ENCODE measurements at regions not wholly inside any gene's neighbourhood (a gene's known extent, or its start where the extent isn't known, plus 50 kb on each side); places are given as distances from the start of the nearest gene placed in this dataset.

DNA sequence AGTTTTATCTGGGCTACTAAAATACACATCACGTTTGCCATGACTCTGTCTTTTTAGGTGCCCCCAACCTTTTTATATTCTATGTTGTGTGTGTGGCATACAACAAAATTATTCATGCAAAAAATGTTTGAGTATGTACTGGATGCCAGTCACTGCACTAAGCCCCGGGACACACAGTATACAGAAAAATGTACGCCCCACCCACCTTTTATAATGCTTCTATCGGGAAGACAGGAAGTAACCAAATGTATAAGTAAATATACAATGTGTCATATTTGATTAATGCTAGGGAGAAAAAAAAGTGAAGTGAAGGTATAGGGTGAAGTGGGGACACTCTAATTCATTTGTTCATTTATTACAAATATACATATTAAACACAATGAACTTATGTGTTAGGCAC lies 503.4 kb upstream of the MDFIC2 start:
- TF ChIP-seq YY1 (IDR thresholded peaks at IDR 0.05; ENCODE audit: low read depth), result no peak

DNA sequence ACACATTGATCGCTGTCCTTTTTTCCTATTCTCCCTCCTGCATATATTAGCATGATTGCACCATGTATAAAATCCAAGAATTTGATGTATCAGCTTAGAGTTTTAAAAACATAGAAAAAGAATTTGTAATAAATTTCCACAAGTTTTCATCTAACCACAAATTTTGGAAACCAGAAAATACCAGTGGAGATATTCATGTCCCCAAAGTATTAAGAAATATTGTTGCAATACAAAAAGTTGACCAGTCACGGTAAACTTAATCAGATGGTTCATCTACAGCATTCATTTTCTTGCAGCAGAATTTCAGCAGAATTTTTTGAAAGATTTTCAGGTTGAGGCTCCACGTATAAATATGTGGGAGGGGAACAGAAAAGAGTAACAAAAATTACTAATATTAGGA lies 500.9 kb upstream of the MDFIC2 start:
- TF ChIP-seq ZBTB7A (IDR thresholded peaks at IDR 0.05; ENCODE audit: low read depth), result no peak
- TF ChIP-seq NFIC (IDR thresholded peaks at IDR 0.05), result no peak
- no peak for TF ChIP-seq RAD21 (IDR thresholded peaks at IDR 0.05; ENCODE audit: low read depth)
- TF ChIP-seq, protein P1, sequence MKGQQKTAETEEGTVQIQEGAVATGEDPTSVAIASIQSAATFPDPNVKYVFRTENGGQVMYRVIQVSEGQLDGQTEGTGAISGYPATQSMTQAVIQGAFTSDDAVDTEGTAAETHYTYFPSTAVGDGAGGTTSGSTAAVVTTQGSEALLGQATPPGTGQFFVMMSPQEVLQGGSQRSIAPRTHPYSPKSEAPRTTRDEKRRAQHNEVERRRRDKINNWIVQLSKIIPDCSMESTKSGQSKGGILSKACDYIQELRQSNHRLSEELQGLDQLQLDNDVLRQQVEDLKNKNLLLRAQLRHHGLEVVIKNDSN (IDR thresholded peaks at IDR 0.05), result no peak
- TF ChIP-seq TCF12 (IDR thresholded peaks at IDR 0.05; ENCODE audit: low read depth), result no peak
- no peak for TF ChIP-seq FOXM1 (IDR thresholded peaks at IDR 0.05; ENCODE audit: borderline replicate concordance, low read depth)
- TF ChIP-seq EP300 (IDR thresholded peaks at IDR 0.05; ENCODE audit: borderline replicate concordance), result no peak
- no peak for TF ChIP-seq CREB1 (IDR thresholded peaks at IDR 0.05; ENCODE audit: low read depth)
- TF ChIP-seq, protein P2, sequence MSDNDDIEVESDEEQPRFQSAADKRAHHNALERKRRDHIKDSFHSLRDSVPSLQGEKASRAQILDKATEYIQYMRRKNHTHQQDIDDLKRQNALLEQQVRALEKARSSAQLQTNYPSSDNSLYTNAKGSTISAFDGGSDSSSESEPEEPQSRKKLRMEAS (IDR thresholded peaks at IDR 0.05), result no peak
- no peak for TF ChIP-seq TAF1 (IDR thresholded peaks at IDR 0.05; ENCODE audit: low read depth)
- TF ChIP-seq EGR1 (IDR thresholded peaks at IDR 0.05), result no peak
- TF ChIP-seq YY1 (IDR thresholded peaks at IDR 0.05; ENCODE audit: low read depth), result no peak
- TF ChIP-seq, protein P3, sequence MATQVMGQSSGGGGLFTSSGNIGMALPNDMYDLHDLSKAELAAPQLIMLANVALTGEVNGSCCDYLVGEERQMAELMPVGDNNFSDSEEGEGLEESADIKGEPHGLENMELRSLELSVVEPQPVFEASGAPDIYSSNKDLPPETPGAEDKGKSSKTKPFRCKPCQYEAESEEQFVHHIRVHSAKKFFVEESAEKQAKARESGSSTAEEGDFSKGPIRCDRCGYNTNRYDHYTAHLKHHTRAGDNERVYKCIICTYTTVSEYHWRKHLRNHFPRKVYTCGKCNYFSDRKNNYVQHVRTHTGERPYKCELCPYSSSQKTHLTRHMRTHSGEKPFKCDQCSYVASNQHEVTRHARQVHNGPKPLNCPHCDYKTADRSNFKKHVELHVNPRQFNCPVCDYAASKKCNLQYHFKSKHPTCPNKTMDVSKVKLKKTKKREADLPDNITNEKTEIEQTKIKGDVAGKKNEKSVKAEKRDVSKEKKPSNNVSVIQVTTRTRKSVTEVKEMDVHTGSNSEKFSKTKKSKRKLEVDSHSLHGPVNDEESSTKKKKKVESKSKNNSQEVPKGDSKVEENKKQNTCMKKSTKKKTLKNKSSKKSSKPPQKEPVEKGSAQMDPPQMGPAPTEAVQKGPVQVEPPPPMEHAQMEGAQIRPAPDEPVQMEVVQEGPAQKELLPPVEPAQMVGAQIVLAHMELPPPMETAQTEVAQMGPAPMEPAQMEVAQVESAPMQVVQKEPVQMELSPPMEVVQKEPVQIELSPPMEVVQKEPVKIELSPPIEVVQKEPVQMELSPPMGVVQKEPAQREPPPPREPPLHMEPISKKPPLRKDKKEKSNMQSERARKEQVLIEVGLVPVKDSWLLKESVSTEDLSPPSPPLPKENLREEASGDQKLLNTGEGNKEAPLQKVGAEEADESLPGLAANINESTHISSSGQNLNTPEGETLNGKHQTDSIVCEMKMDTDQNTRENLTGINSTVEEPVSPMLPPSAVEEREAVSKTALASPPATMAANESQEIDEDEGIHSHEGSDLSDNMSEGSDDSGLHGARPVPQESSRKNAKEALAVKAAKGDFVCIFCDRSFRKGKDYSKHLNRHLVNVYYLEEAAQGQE (IDR thresholded peaks at IDR 0.05; ENCODE audit: low read depth), result no peak
- TF ChIP-seq TEAD4 (IDR thresholded peaks at IDR 0.05), result no peak
- no peak for TF ChIP-seq CEBPB (IDR thresholded peaks at IDR 0.05)

DNA sequence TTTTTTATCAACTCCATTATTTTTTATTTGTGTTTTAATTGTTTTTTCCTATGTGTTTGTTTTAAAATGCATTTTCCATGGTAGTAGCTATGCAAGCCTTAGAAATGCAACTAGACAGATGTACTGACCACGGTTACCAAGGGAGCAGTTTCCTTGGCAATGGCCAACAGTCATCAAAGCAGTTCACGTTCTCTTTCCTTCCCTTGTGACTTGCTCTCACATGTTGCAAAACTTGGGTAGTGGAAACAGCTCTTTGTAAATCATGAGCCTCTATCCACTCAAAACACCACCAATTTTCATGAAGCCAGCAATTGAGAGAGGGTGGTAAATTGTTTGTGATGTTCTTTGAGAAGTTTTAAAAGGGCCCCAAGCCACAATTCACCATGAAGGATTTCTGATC lies 499.4 kb upstream of the MDFIC2 start:
- TF ChIP-seq, protein P2 (IDR thresholded peaks at IDR 0.05), result no peak
- TF ChIP-seq FOXM1 (IDR thresholded peaks at IDR 0.05; ENCODE audit: borderline replicate concordance, low read depth) (no peak), EGR1 (IDR thresholded peaks at IDR 0.05) (no peak), CREB1 (IDR thresholded peaks at IDR 0.05; ENCODE audit: low read depth) (no peak), RAD21 (IDR thresholded peaks at IDR 0.05; ENCODE audit: low read depth) (no peak), CEBPB (IDR thresholded peaks at IDR 0.05) (no peak), NFIC (IDR thresholded peaks at IDR 0.05) (no peak)
- TF ChIP-seq, protein P3 (IDR thresholded peaks at IDR 0.05; ENCODE audit: low read depth), result no peak

DNA sequence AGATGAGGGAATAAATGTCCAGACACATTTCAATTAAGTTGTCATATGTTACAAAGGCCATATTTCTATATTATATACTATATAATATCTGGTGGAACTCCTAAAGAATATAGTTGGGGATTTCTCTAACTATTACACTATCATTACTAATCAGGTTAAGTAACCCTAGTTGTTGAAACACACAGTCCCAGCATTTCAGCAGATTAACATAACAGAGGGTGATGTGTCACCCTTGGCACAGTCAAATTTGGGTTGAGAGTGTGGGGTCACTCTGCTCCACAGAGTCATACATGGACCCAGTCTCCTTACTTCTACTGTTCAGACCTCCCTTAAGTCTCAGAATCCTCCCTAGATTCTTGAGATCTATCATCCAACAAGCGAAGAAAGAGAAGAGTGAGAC lies 496.4 kb upstream of the MDFIC2 start:
- no peak for TF ChIP-seq EP300 (IDR thresholded peaks at IDR 0.05; ENCODE audit: borderline replicate concordance)
- no peak for TF ChIP-seq CREB1 (IDR thresholded peaks at IDR 0.05; ENCODE audit: low read depth)
- no peak for TF ChIP-seq CEBPB (IDR thresholded peaks at IDR 0.05)
- no peak for TF ChIP-seq TAF1 (IDR thresholded peaks at IDR 0.05; ENCODE audit: low read depth)
- TF ChIP-seq, protein P2 (IDR thresholded peaks at IDR 0.05), result no peak
- no peak for TF ChIP-seq EGR1 (IDR thresholded peaks at IDR 0.05)
- TF ChIP-seq NFIC (IDR thresholded peaks at IDR 0.05), result no peak
- TF ChIP-seq ZBTB7A (IDR thresholded peaks at IDR 0.05; ENCODE audit: low read depth), result no peak
- no peak for TF ChIP-seq YY1 (IDR thresholded peaks at IDR 0.05; ENCODE audit: low read depth)
- TF ChIP-seq, protein P3 (IDR thresholded peaks at IDR 0.05; ENCODE audit: low read depth), result no peak
- TF ChIP-seq RAD21 (IDR thresholded peaks at IDR 0.05; ENCODE audit: low read depth), result no peak
- no peak for TF ChIP-seq TEAD4 (IDR thresholded peaks at IDR 0.05)

DNA sequence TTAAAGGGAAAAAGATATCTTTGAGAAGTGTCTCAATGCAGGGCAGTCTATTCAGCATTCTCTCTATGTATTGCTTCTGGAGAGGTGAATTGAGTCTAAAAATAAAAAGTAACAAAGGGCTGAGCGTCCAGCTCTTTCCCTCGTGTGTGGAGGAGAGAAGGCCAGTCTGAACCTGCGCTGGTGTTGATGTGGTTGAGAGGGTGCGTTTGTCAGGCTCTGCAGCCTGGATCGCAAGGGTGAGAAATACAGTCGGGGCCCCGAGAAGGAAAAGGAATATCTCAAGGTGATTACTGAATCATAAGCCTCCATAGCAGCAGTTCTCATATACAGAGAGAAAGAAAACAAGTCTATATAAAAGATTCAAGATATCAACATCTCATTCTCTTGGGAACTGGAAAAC lies 494.1 kb upstream of the MDFIC2 start:
- TF ChIP-seq TEAD4 (IDR thresholded peaks at IDR 0.05) (no peak), NFIC (IDR thresholded peaks at IDR 0.05) (no peak), TCF12 (IDR thresholded peaks at IDR 0.05; ENCODE audit: low read depth) (no peak)
- TF ChIP-seq, protein P3 (IDR thresholded peaks at IDR 0.05; ENCODE audit: low read depth), result no peak
- TF ChIP-seq, protein P2 (IDR thresholded peaks at IDR 0.05), result no peak
- TF ChIP-seq, protein P1 (IDR thresholded peaks at IDR 0.05), result no peak
